K562 (cell line): ENCODE measurements at regions not wholly inside any gene's neighbourhood (a gene's known extent, or its start where the extent isn't known, plus 50 kb on each side); places are given as distances from the start of the nearest gene placed in this dataset.

Experiments used
- ATAC-seq: fragments of 200-7000 bp; cut with Tn5 transposase; 3 replicates; pipeline ENCODE4 v1.9.1; 2020; ENCODE audit warnings: moderate library complexity
- BruUV-seq: library from RNA; stranded (reverse); fragments of 400-500 nt; replicated peaks from 2 replicates; lab custom pipeline; 2021; lab: Mats Ljungman, UMichigan
- CTCF ChIA-PET: fragments of 300-600 bp; formaldehyde crosslinking; extraction: SDS; loops from one replicate; lab custom pipeline; 2021; ENCODE audit warnings: low intra/inter-chr PET ratio; lab: Yijun Ruan, JAX
- POLR2A ChIA-PET: fragments of 300-600, 350-650 bp; sonication (Branson Sonifier 250); formaldehyde crosslinking; extraction: SDS; loops from one replicate; lab custom pipeline; 2021; ENCODE audit warnings: antibody characterized with exemption, inconsistent platforms; lab: Yijun Ruan, JAX
- DNase-seq, 4 experiments: peaks; one replicate each; pipeline versions ENCODE4 v3.0.0 to v3.0.0-alpha.2; 2011 to 2018; ENCODE audit warnings: low spot score in 3 of 4, mixed read lengths in 3 of 4; ENCODE audit errors: extremely low read depth in 1 of 4
- FAIRE-seq: peaks from 2 replicates; lab custom pipeline; 2011; peaks lifted over from hg19 to GRCh38; lab: Jason Lieb, UNC
- H2AFZ ChIP-seq: 2 replicates; pipeline ENCODE4 v1.6.0; 2011; ENCODE audit warnings: low read depth, low read length, control low read depth, inconsistent platforms
- H3K27ac ChIP-seq: fragments of 200-600 bp; 3 replicates; pipeline ENCODE4 v1.8.0; 2011; ENCODE audit warnings: low read depth, mild to moderate bottlenecking, control low read depth, inconsistent platforms, low read length, moderate library complexity, mixed read lengths; ENCODE audit errors: extremely low read depth
- H3K27me3 ChIP-seq, 2 experiments: fragments of 300-600 bp in 1 of 2; 2 replicates in 1 of 2; 3 replicates in 1 of 2; pipeline versions ENCODE4 v1.6.0 to v1.8.0; 2011; ENCODE audit warnings: inconsistent platforms in 2 of 2, low read length in 2 of 2, mild to moderate bottlenecking in 1 of 2, mixed read lengths in 1 of 2, moderate library complexity in 1 of 2; ENCODE audit not compliant: control insufficient read depth in 2 of 2, insufficient read depth in 2 of 2
- H3K36me3 ChIP-seq: fragments of 300-600 bp; 3 replicates; pipeline ENCODE4 v1.8.0; 2011; ENCODE audit warnings: mild to moderate bottlenecking, low read length, inconsistent platforms; ENCODE audit not compliant: control insufficient read depth, insufficient read depth
- H3K4me1 ChIP-seq, 2 experiments: fragments of 200-600 bp in 1 of 2; replicated peaks in 1 of 2; 2 replicates in 1 of 2; 3 replicates in 1 of 2; pipeline versions ENCODE4 v1.5.1 to v1.8.0; 2011; ENCODE audit warnings: inconsistent platforms in 2 of 2, low read length in 2 of 2, mild to moderate bottlenecking in 1 of 2, mixed read lengths in 1 of 2, moderate library complexity in 1 of 2; ENCODE audit not compliant: control insufficient read depth in 2 of 2, insufficient read depth in 2 of 2
- H3K4me2 ChIP-seq: 2 replicates; pipeline ENCODE4 v1.6.1; 2011; ENCODE audit warnings: low read length, control low read depth, inconsistent platforms, mixed read lengths; ENCODE audit not compliant: insufficient read depth
- H3K4me3 ChIP-seq: fragments of 200-600 bp; sonication (generic), shearing (Covaris generic); 2 replicates; pipeline ENCODE4 v1.5.1; 2016; ENCODE audit warnings: control low read depth, inconsistent platforms
- H3K79me2 ChIP-seq: fragments of 200-600 bp; 3 replicates; pipeline ENCODE4 v1.8.0; 2011; ENCODE audit warnings: low read length, inconsistent platforms; ENCODE audit not compliant: control insufficient read depth, insufficient read depth
- H3K9ac ChIP-seq, 2 experiments: 2 replicates each; pipeline versions ENCODE4 v1.6.0 to v1.6.1; 2011; ENCODE audit warnings: low read depth in 2 of 2, low read length in 2 of 2, control low read depth in 1 of 2, inconsistent platforms in 1 of 2, mild to moderate bottlenecking in 1 of 2, mixed read lengths in 1 of 2; ENCODE audit not compliant: insufficient read depth in 1 of 2
- H3K9me1 ChIP-seq: one replicate; pipeline ENCODE4 v1.6.0; 2011; ENCODE audit warnings: inconsistent platforms, mild to moderate bottlenecking, low read length, moderate library complexity; ENCODE audit not compliant: control insufficient read depth, insufficient read depth
- H3K9me3 ChIP-seq: replicated peaks from 2 replicates; pipeline ENCODE4 v1.5.1; 2011; ENCODE audit warnings: low read depth, low read length, inconsistent platforms; ENCODE audit not compliant: control insufficient read depth, insufficient read depth
- H4K20me1 ChIP-seq: replicated peaks from 2 replicates; pipeline ENCODE4 v1.6.1; 2011; ENCODE audit warnings: low read length, inconsistent platforms, mixed read lengths; ENCODE audit not compliant: control insufficient read depth, insufficient read depth
- BHLHE40 ChIP-seq: IDR thresholded peaks from 2 replicates; pipeline ENCODE4 v1.6.1; 2011; ENCODE audit warnings: low read length, improper control_type of control experiment
- CHD1 ChIP-seq: fragments of 200-600 bp; sonication (generic); IDR thresholded peaks from one replicate; pipeline ENCODE4 v1.6.1; 2012; ENCODE audit warnings: mild to moderate bottlenecking, moderate library complexity, low read length, inconsistent platforms
- CHD4 ChIP-seq: fragments of 200-600 bp; sonication (generic); IDR thresholded peaks from 3 replicates; pipeline ENCODE4 v1.6.1; 2012; ENCODE audit warnings: low read depth, mild to moderate bottlenecking, mixed read lengths, low read length, inconsistent platforms; ENCODE audit not compliant: insufficient read depth, insufficient replicate concordance, poor library complexity, severe bottlenecking
- CXXC5 ChIP-seq: fragments of 250-450 bp; sonication (Bioruptor Pico); IDR thresholded peaks from 2 replicates; pipeline ENCODE4 v1.8.0; 2022; ENCODE audit warnings: inconsistent platforms, mild to moderate bottlenecking, moderate library complexity
- ELF4 ChIP-seq: fragments of 450-650 bp; formaldehyde crosslinking; IDR thresholded peaks from 2 replicates; pipeline ENCODE4 v1.4.0; 2022; ENCODE audit warnings: missing genetic modification characterization
- EWSR1 ChIP-seq: fragments of 450-650 bp; IDR thresholded peaks from 2 replicates; pipeline ENCODE4 v1.6.1; 2018; ENCODE audit warnings: borderline replicate concordance, mild to moderate bottlenecking, low read depth, moderate library complexity; ENCODE audit not compliant: partially characterized antibody
- FOXK1 ChIP-seq: sonication (generic); formaldehyde crosslinking; IDR thresholded peaks from 2 replicates; pipeline ENCODE4 v1.8.0; 2022; ENCODE audit warnings: missing genetic modification reagents, mild to moderate bottlenecking, borderline replicate concordance
- GATA2 ChIP-seq: sonication (generic); formaldehyde crosslinking; IDR thresholded peaks from 2 replicates; pipeline ENCODE4 v1.4.0; 2020; ENCODE audit warnings: mild to moderate bottlenecking, missing genetic modification reagents
- NCOA1 ChIP-seq: fragments of 450-650 bp; IDR thresholded peaks from 2 replicates; pipeline ENCODE4 v1.6.1; 2016; ENCODE audit warnings: low read depth
- PHF20 ChIP-seq: fragments of 450-650 bp; IDR thresholded peaks from 2 replicates; pipeline ENCODE4 v1.6.1; 2018; ENCODE audit not compliant: partially characterized antibody
- PPARD ChIP-seq: fragments of 250-450 bp; sonication (Bioruptor Pico); IDR thresholded peaks from 2 replicates; pipeline ENCODE4 v1.8.0; 2022; ENCODE audit warnings: inconsistent platforms, mild to moderate bottlenecking, moderate library complexity
- ZFX ChIP-seq: sonication (generic); formaldehyde crosslinking; IDR thresholded peaks from 2 replicates; pipeline ENCODE4 v1.8.0; 2022; ENCODE audit warnings: mild to moderate bottlenecking, missing genetic modification reagents, moderate library complexity
- ZNF133 ChIP-seq: fragments of 250-450 bp; sonication (Bioruptor Pico); IDR thresholded peaks from 2 replicates; pipeline ENCODE4 v1.4.0; 2020; ENCODE audit warnings: mild to moderate bottlenecking
- ZNF134 ChIP-seq: fragments of 250-450 bp; sonication (Bioruptor Pico); conservative IDR thresholded peaks from 2 replicates; pipeline ENCODE4 v1.4.0; 2020
- ZNF232 ChIP-seq: sonication (generic); formaldehyde crosslinking; IDR thresholded peaks from 2 replicates; pipeline ENCODE4 v1.8.0; 2022; ENCODE audit warnings: mild to moderate bottlenecking, missing genetic modification reagents
- ZNF282 ChIP-seq: sonication (generic); formaldehyde crosslinking; IDR thresholded peaks from 2 replicates; pipeline ENCODE4 v1.8.1; 2023; ENCODE audit warnings: missing genetic modification reagents
- ZNF347 ChIP-seq: fragments of 450-650 bp; formaldehyde crosslinking; IDR thresholded peaks from 2 replicates; pipeline ENCODE4 v1.4.0; 2020; ENCODE audit warnings: low read depth, mild to moderate bottlenecking, moderate library complexity
- ZNF655 ChIP-seq: fragments of 250-450 bp; sonication (Bioruptor Pico); IDR thresholded peaks from 2 replicates; pipeline ENCODE4 v1.5.0; 2021
- ZSCAN32 ChIP-seq: fragments of 450-650 bp; formaldehyde crosslinking; IDR thresholded peaks from 2 replicates; pipeline ENCODE4 v1.4.0; 2020; ENCODE audit warnings: mild to moderate bottlenecking, moderate library complexity
- WGBS: fragments of 100-300 bp; shearing (Covaris generic); methylation state at CpG from one replicate; pipeline ENCODE4 v1.1.6; 2016; ENCODE audit warnings: low coverage, mixed read lengths; ENCODE audit not compliant: insufficient coverage; ENCODE audit errors: missing lambda C conversion rate; 5-methylcytosine and 5-hydroxymethylcytosine counted together
- in situ Hi-C: fragments of 300-500 bp; cut with MboI; formaldehyde crosslinking; loops from 4 replicates; pipeline ENCODE4 v1.15.0; 2018; ENCODE audit warnings: inconsistent platforms, mixed read lengths
- intact Hi-C: fragments of 100-400 bp; cut with micrococcal nuclease; formaldehyde crosslinking; loops from 2 replicates; pipeline ENCODE4 v1.14.2; 2022
- TF ChIP-seq, protein P1 (sequence below): fragments of 200-400 bp; formaldehyde crosslinking; IDR thresholded peaks from 2 replicates; pipeline ENCODE4 v1.6.1; 2017; ENCODE audit warnings: mild to moderate bottlenecking, low read depth, low read length, moderate library complexity

DNA sequence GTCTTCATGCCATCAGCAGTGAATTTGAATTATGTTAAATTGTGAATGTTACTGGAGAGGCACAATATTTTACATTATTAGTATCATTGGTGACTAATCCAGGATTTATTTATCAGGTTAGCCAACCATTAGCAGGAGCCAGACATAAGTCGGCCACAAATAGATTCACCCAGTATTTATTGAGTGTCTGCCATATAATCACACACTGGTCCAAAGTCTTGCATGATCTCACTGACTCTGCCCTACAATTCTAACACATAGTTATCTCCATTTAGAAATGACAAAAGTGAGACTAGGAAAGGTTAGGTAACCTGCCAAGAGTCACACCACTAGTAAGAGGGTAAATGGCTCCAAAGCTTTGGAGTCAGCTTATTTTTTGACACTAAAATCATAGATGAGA is 179.6 kb downstream of the BLID start (continued):
- TF ChIP-seq ZSCAN32 (CRISPR knock-in tag), result no peak
- no peak for TF ChIP-seq ZNF134 (CRISPR knock-in tag)
- no peak for TF ChIP-seq CHD4
- no peak for TF ChIP-seq PHF20
- TF ChIP-seq CHD1, result no peak
- TF ChIP-seq PPARD, result no peak

- in situ Hi-C loops (no loop called here), intact Hi-C loops (no loop called here)
- H3K27ac ChIP-seq, result no peak overlapping the region
- no peaks in the 10 kb centered on the region for H4K20me1 ChIP-seq
- FAIRE-seq (no peak), DNase-seq (no peak), ATAC-seq (no peak)
- no peaks in the 10 kb centered on the region for H3K9me1 ChIP-seq
- H3K79me2 ChIP-seq, result no peaks in the 10 kb centered on the region
- H2AFZ ChIP-seq, result no peak overlapping the region
- no peaks in the 10 kb centered on the region for H3K9me3 ChIP-seq
- no peak overlapping the region for H3K4me2 ChIP-seq
- CTCF ChIA-PET, result no interaction called here
- BruUV-seq, result no TSS peak
- H3K4me3 ChIP-seq, result no peak overlapping the region
- no peaks in the 10 kb centered on the region for H3K27me3 ChIP-seq
- H3K9ac ChIP-seq, result no peak overlapping the region
- no peaks in the 10 kb centered on the region for H3K36me3 ChIP-seq
- POLR2A ChIA-PET, result no interaction called here
- H3K4me1 ChIP-seq, result no peaks in the 10 kb centered on the region
- 0% methylated on average over 2 of the region's 2 CpGs for WGBS
- TF ChIP-seq NCOA1, result no peak
- TF ChIP-seq ELF4, result no peak
- no peak for TF ChIP-seq ZNF232 (CRISPR knock-in tag)
- no peak for TF ChIP-seq ZNF347
- TF ChIP-seq ZNF133 (CRISPR knock-in tag), result no peak
- TF ChIP-seq, protein P1, sequence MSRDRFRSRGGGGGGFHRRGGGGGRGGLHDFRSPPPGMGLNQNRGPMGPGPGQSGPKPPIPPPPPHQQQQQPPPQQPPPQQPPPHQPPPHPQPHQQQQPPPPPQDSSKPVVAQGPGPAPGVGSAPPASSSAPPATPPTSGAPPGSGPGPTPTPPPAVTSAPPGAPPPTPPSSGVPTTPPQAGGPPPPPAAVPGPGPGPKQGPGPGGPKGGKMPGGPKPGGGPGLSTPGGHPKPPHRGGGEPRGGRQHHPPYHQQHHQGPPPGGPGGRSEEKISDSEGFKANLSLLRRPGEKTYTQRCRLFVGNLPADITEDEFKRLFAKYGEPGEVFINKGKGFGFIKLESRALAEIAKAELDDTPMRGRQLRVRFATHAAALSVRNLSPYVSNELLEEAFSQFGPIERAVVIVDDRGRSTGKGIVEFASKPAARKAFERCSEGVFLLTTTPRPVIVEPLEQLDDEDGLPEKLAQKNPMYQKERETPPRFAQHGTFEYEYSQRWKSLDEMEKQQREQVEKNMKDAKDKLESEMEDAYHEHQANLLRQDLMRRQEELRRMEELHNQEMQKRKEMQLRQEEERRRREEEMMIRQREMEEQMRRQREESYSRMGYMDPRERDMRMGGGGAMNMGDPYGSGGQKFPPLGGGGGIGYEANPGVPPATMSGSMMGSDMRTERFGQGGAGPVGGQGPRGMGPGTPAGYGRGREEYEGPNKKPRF, result no peak
- no peak for TF ChIP-seq BHLHE40
- TF ChIP-seq ZFX (CRISPR knock-in tag), result no peak
- no peak for TF ChIP-seq GATA2 (CRISPR knock-in tag)
- TF ChIP-seq ZNF655 (CRISPR knock-in tag), result no peak
- TF ChIP-seq FOXK1 (CRISPR knock-in tag), result no peak
- no peak for TF ChIP-seq EWSR1
- TF ChIP-seq CXXC5, result no peak
- no peak for TF ChIP-seq ZNF282 (CRISPR knock-in tag)
These were observed 182.3 kb downstream of the BLID start for GRCh38 chr11:121933694-121934093.
